ENCODE measurements at regions not wholly inside any gene's neighbourhood (a gene's known extent, or its start where the extent isn't known, plus 50 kb on each side); places are given as distances from the start of the nearest gene placed in this dataset.
A peak's percentile ranks its signal among the peaks of the same experiment; 100 is the strongest.
"Not testable (repeated sequence)": the region's sequence is repeated elsewhere in the genome, so short reads cannot be mapped to it uniquely, and the experiment has no call there.

- H3K9me3 ChIP-seq (ENCODE audit: control insufficient read depth, low read depth, low read length), result peaks cover 5% of the 10 kb centered on the region
- no peak overlapping the region for H3K9ac ChIP-seq (ENCODE audit: low read length)
- H3K27me3 ChIP-seq (ENCODE audit: control insufficient read depth, insufficient read depth, low read length), result no peaks in the 10 kb centered on the region
- H3K4me1 ChIP-seq (ENCODE audit: control insufficient read depth, low read depth, low read length), result peaks cover 29% of the 10 kb centered on the region
- H3K36me3 ChIP-seq (ENCODE audit: control insufficient read depth, low read depth, low read length), result no peaks in the 10 kb centered on the region
- no peak overlapping the region for H3K4me3 ChIP-seq (ENCODE audit: low read length)
- no peak overlapping the region for H3K27ac ChIP-seq (ENCODE audit: low read length)
These were observed 571.3 kb downstream of the GABRG2 start for GRCh38 chr5:162638849-162639248.

- H3K27ac ChIP-seq (ENCODE audit: low read length), result no peak overlapping the region
These were observed 573.7 kb downstream of the GABRG2 start for GRCh38 chr5:162641142-162641813.

GRCh38 chr5:162654661-162655405 lies 587.3 kb downstream of the GABRG2 start:
- Histone ChIP-seq H3K9ac (ENCODE audit: low read length) (no peak overlapping the region), H3K27me3 (ENCODE audit: control insufficient read depth, insufficient read depth, low read length) (no peaks in the 10 kb centered on the region), H3K9me3 (ENCODE audit: control insufficient read depth, low read depth, low read length) (no peaks in the 10 kb centered on the region), H3K4me3 (ENCODE audit: low read length) (no peak overlapping the region), H3K4me1 (ENCODE audit: control insufficient read depth, low read depth, low read length) (no peaks in the 10 kb centered on the region), H3K36me3 (ENCODE audit: control insufficient read depth, low read depth, low read length) (no peaks in the 10 kb centered on the region), H3K27ac (ENCODE audit: low read length) (no peak overlapping the region)

More at GRCh38 chr5:162641142-162641813, 573.7 kb downstream of the GABRG2 start:
- Histone ChIP-seq H3K4me1 (ENCODE audit: control insufficient read depth, low read depth, low read length) (peaks cover 29% of the 10 kb centered on the region), H3K36me3 (ENCODE audit: control insufficient read depth, low read depth, low read length) (no peaks in the 10 kb centered on the region), H3K4me3 (ENCODE audit: low read length) (peak overlapping the region; percentile 23), H3K27me3 (ENCODE audit: control insufficient read depth, insufficient read depth, low read length) (no peaks in the 10 kb centered on the region), H3K9ac (ENCODE audit: low read length) (no peak overlapping the region), H3K9me3 (ENCODE audit: control insufficient read depth, low read depth, low read length) (no peaks in the 10 kb centered on the region)

- Histone ChIP-seq H3K4me3 (ENCODE audit: low read length) (no peak overlapping the region), H3K27me3 (ENCODE audit: control insufficient read depth, insufficient read depth, low read length) (no peaks in the 10 kb centered on the region), H3K4me1 (ENCODE audit: control insufficient read depth, low read depth, low read length) (no peaks in the 10 kb centered on the region), H3K36me3 (ENCODE audit: control insufficient read depth, low read depth, low read length) (no peaks in the 10 kb centered on the region), H3K27ac (ENCODE audit: low read length) (no peak overlapping the region), H3K9me3 (ENCODE audit: control insufficient read depth, low read depth, low read length) (no peaks in the 10 kb centered on the region), H3K9ac (ENCODE audit: low read length) (no peak overlapping the region)
These were observed 589.5 kb downstream of the GABRG2 start for GRCh38 chr5:162657076-162657475.

GRCh38 chr5:162664846-162665245 lies 597.3 kb downstream of the GABRG2 start:
- no peaks in the 10 kb centered on the region for H3K9me3 ChIP-seq (ENCODE audit: control insufficient read depth, low read depth, low read length)

GRCh38 chr5:162668926-162669325 lies 601.4 kb downstream of the GABRG2 start:
- H3K27me3 ChIP-seq (ENCODE audit: control insufficient read depth, insufficient read depth, low read length), result no peaks in the 10 kb centered on the region
- no peaks in the 10 kb centered on the region for H3K9me3 ChIP-seq (ENCODE audit: control insufficient read depth, low read depth, low read length)

More at GRCh38 chr5:162664846-162665245, 597.3 kb downstream of the GABRG2 start:
- Histone ChIP-seq H3K9ac (ENCODE audit: low read length) (no peak overlapping the region), H3K36me3 (ENCODE audit: control insufficient read depth, low read depth, low read length) (no peaks in the 10 kb centered on the region), H3K27me3 (ENCODE audit: control insufficient read depth, insufficient read depth, low read length) (no peaks in the 10 kb centered on the region), H3K4me3 (ENCODE audit: low read length) (no peak overlapping the region), H3K27ac (ENCODE audit: low read length) (no peak overlapping the region), H3K4me1 (ENCODE audit: control insufficient read depth, low read depth, low read length) (no peaks in the 10 kb centered on the region)

GRCh38 chr5:162672061-162672460 lies 604.5 kb downstream of the GABRG2 start:
- Histone ChIP-seq H3K27me3 (ENCODE audit: control insufficient read depth, insufficient read depth, low read length) (no peaks in the 10 kb centered on the region), H3K9me3 (ENCODE audit: control insufficient read depth, low read depth, low read length) (no peaks in the 10 kb centered on the region), H3K36me3 (ENCODE audit: control insufficient read depth, low read depth, low read length) (no peaks in the 10 kb centered on the region), H3K4me3 (ENCODE audit: low read length) (no peak overlapping the region), H3K9ac (ENCODE audit: low read length) (no peak overlapping the region), H3K4me1 (ENCODE audit: control insufficient read depth, low read depth, low read length) (no peaks in the 10 kb centered on the region), H3K27ac (ENCODE audit: low read length) (no peak overlapping the region)

More at GRCh38 chr5:162668926-162669325, 601.4 kb downstream of the GABRG2 start:
- no peak overlapping the region for H3K4me3 ChIP-seq (ENCODE audit: low read length)
- H3K4me1 ChIP-seq (ENCODE audit: control insufficient read depth, low read depth, low read length), result no peaks in the 10 kb centered on the region
- no peak overlapping the region for H3K27ac ChIP-seq (ENCODE audit: low read length)
- H3K9ac ChIP-seq (ENCODE audit: low read length), result no peak overlapping the region
- no peaks in the 10 kb centered on the region for H3K36me3 ChIP-seq (ENCODE audit: control insufficient read depth, low read depth, low read length)

- Histone ChIP-seq H3K27ac (ENCODE audit: low read length) (no peak overlapping the region), H3K9me3 (ENCODE audit: control insufficient read depth, low read depth, low read length) (no peaks in the 10 kb centered on the region), H3K36me3 (ENCODE audit: control insufficient read depth, low read depth, low read length) (no peaks in the 10 kb centered on the region), H3K27me3 (ENCODE audit: control insufficient read depth, insufficient read depth, low read length) (no peaks in the 10 kb centered on the region), H3K4me3 (ENCODE audit: low read length) (no peak overlapping the region), H3K9ac (ENCODE audit: low read length) (no peak overlapping the region), H3K4me1 (ENCODE audit: control insufficient read depth, low read depth, low read length) (no peaks in the 10 kb centered on the region)
These were observed 615.7 kb downstream of the GABRG2 start for GRCh38 chr5:162683284-162683683.

GRCh38 chr5:162684145-162684544 lies 616.6 kb downstream of the GABRG2 start:
- Histone ChIP-seq H3K27me3 (ENCODE audit: control insufficient read depth, insufficient read depth, low read length) (no peaks in the 10 kb centered on the region), H3K36me3 (ENCODE audit: control insufficient read depth, low read depth, low read length) (no peaks in the 10 kb centered on the region), H3K9ac (ENCODE audit: low read length) (no peak overlapping the region), H3K9me3 (ENCODE audit: control insufficient read depth, low read depth, low read length) (no peaks in the 10 kb centered on the region), H3K4me1 (ENCODE audit: control insufficient read depth, low read depth, low read length) (no peaks in the 10 kb centered on the region), H3K4me3 (ENCODE audit: low read length) (no peak overlapping the region), H3K27ac (ENCODE audit: low read length) (no peak overlapping the region)

GRCh38 chr5:162685302-162685701 lies 617.7 kb downstream of the GABRG2 start:
- H3K9me3 ChIP-seq (ENCODE audit: control insufficient read depth, low read depth, low read length), result no peaks in the 10 kb centered on the region
- no peak overlapping the region for H3K27ac ChIP-seq (ENCODE audit: low read length)
- H3K9ac ChIP-seq (ENCODE audit: low read length), result no peak overlapping the region
- no peak overlapping the region for H3K4me3 ChIP-seq (ENCODE audit: low read length)
- H3K4me1 ChIP-seq (ENCODE audit: control insufficient read depth, low read depth, low read length), result no peaks in the 10 kb centered on the region
- H3K36me3 ChIP-seq (ENCODE audit: control insufficient read depth, low read depth, low read length), result no peaks in the 10 kb centered on the region
- no peaks in the 10 kb centered on the region for H3K27me3 ChIP-seq (ENCODE audit: control insufficient read depth, insufficient read depth, low read length)

- not testable (repeated sequence) for H3K27ac ChIP-seq (ENCODE audit: low read length); H3K9me3 ChIP-seq (ENCODE audit: control insufficient read depth, low read depth, low read length); H3K27me3 ChIP-seq (ENCODE audit: control insufficient read depth, insufficient read depth, low read length); H3K9ac ChIP-seq (ENCODE audit: low read length); H3K36me3 ChIP-seq (ENCODE audit: control insufficient read depth, low read depth, low read length); H3K4me3 ChIP-seq (ENCODE audit: low read length); H3K4me1 ChIP-seq (ENCODE audit: control insufficient read depth, low read depth, low read length)
These were observed 628.7 kb downstream of the GABRG2 start for GRCh38 chr5:162696272-162696671.

GRCh38 chr5:162699361-162699760 lies 631.8 kb downstream of the GABRG2 start:
- Histone ChIP-seq H3K4me1 (ENCODE audit: control insufficient read depth, low read depth, low read length) (no peaks in the 10 kb centered on the region), H3K36me3 (ENCODE audit: control insufficient read depth, low read depth, low read length) (no peaks in the 10 kb centered on the region), H3K9me3 (ENCODE audit: control insufficient read depth, low read depth, low read length) (peaks cover 7% of the 10 kb centered on the region), H3K27ac (ENCODE audit: low read length) (no peak overlapping the region), H3K9ac (ENCODE audit: low read length) (no peak overlapping the region), H3K27me3 (ENCODE audit: control insufficient read depth, insufficient read depth, low read length) (no peaks in the 10 kb centered on the region), H3K4me3 (ENCODE audit: low read length) (no peak overlapping the region)

All from iPS-18a (cell line).